HG02884 (cell line): ENCODE measurements at regions not wholly inside any gene's neighbourhood (a gene's known extent, or its start where the extent isn't known, plus 50 kb on each side); places are given as distances from the start of the nearest gene placed in this dataset.

ENCODE experiments used
- ATAC-seq: cut with Tn5 transposase; IDR thresholded peaks from one replicate; pipeline ENCODE4 v1.9.1; 2021; ENCODE audit warnings: mild to moderate bottlenecking, moderate library complexity; ENCODE audit not compliant: unreplicated experiment

DNA sequence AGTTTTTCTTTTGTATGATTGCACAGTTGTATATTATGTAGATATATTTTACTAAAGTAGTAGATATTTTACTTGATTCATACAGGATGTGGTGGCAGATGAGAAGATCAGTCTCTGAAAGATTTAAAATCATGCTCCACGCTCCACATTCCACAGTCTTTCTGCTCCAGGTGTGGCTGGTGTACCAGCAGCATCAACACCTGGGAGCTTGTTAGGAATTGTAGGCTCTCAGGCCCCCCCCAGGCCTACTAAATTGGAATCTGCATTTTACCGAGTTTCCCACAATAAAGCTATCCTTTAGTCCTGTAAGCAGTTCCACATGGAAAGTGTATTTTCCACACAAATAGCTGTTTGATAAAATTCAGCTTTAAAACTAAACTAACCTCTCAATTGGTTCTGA lies 537.4 kb downstream of the BCKDHB start:
- ATAC-seq = no peak

DNA sequence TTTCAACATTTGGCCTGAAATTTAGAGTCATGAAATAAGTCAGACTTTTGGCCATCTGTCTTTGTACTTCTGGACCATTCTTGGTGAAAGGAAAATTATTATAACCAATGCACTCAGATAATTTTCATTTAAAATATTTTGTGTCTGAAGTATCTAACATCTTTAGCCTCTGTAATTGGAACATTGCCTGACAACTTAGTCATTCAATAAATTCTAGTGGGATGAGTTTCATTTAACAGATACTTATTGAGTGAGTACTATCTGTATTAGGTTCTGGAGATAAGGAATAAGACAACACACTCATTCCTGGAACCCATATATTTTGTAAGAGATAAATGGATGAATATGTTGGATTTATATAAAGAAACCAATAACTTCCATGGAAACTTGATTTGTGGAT lies 536.0 kb downstream of the BCKDHB start:
- ATAC-seq = no peak

- ATAC-seq = no peak
Measured at GRCh38 chr6:80641591-80641990, 535.1 kb downstream of the BCKDHB start.

DNA sequence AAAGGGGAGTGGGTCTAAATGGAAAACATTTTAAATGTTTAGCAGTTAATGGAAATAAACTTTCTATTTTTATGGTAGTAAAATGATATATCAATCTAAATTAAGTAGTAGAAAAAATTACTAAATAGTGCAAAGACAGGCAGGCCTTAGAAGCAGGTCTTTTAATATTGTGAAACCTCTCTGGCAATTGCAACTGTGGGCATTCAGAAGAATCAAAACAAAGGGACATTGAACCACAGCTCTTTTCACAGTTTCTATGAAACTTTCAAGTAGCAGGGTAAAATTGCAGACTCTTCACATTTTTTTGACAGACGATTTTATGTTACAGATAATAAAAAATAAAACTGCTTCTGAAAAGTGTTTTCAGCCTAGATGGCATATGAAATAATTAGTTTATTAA lies 533.7 kb downstream of the BCKDHB start:
- ATAC-seq = no peak

DNA sequence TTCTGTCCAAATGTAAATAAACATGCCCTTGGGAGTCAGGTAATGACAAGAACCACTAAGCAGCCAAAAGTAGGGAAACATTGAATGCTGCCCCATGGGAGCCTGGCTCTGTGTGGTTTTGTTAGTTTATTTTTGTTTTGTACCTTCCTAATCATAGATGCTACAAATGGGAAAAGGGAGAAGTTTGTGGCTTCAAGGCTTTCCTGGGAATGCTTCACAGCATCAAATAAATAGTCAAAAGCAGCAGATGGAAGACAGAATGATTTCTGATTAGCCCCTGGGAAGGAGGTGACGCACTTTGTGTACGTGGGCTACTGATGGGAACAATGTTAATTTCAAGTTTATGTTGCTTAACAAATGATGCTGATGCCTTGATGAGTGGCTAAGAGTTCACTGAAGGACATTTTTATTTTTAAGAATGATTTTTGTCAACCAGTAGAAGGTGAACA lies 532.7 kb downstream of the BCKDHB start:
- ATAC-seq = no peak

- peak; percentile 87 for ATAC-seq
Measured at GRCh38 chr6:80638213-80639055, 532.0 kb downstream of the BCKDHB start.

DNA sequence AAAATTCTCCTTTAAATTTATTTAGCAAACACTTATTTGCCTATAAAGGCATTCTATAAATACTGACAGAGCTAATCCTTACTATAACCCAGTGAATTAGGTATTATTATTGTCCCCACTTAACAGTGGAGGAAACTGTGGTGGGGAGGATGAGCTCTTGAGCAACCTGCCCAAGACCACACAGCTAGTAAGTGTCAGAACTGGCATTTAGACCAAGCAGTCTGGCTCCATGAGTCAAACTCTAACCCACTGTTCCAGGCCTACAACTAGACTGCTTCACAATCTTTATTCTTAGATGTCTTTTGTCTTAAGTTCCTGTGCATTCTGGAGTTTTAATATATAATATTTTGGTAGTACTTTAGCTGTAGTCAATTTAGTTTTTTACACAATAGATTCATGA lies 530.8 kb downstream of the BCKDHB start:
- ATAC-seq = no peak

DNA sequence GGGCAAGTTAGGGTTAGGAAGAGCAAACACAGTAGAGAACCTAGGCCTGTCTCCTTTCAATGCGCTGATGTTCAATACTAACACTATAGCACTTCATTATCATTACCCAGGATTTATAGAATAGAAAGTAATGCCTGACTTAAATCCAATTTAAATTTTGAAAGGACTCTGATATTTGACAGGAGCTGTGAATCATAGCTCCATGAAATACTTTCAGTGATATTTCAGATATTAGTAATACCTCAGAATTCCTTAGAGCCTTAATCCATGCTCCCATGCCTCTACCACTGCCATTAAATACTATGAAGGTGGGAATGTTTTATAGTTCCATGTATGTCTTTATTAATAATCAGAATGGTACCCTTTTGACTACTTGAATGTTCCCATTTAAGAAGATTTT lies 530.2 kb downstream of the BCKDHB start:
- ATAC-seq = no peak

DNA sequence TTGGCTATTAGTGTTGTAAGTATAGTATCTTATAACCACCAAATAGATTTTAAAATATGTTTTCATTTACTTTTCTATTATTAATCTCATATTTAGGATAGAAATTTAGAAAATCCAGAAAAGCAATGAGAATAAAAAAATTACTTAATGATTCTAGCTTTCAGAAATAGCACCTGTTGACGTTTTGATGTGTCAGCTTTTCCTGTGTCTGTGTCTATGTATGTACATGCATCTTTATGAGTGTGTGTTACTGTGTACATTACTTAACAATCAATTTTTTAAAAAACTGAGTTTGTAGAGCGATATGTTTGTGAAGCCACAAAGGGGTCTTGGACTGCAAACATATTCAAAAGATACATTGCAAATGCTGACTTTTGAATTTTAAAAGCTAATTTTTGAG lies 526.9 kb downstream of the BCKDHB start:
- ATAC-seq = no peak

- ATAC-seq = no peak
Measured at GRCh38 chr6:80625405-80625804, 518.9 kb downstream of the BCKDHB start.

DNA sequence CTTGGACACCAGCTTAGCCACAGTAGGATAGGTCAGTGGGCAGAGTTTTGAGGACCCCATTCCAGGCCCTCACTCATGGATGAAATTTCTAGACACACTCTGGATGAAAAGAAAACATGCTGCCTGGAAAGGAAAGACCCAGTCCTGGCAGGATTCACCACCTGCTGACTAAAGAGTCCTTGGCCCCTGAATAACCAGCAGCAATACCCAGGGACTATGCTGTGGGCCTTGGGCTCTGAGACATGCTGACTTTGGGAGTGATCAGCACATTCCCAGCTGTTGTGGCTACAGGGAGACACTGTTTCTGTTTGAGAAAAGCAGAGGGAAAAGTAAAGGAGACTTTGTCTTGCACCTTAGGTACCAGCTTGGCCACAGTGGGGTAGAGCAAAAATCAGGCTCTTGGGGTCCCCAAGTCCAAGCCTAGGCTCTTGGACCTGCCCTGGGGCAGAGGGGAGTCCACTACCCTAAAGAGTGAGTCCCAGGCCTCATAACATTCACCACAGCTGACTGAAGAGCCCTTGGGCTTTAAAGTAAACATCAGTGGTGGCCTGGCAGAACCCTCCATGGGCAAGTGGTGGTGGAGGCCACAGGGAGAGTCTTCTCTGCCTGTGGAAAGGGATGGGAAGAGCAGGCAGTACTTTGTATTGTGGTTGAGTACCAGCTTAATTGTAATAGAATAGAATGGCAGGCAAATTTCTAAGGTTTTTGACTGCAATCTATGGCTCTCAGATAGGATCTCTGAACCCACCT lies 516.8 kb downstream of the BCKDHB start:
- ATAC-seq = no peak

DNA sequence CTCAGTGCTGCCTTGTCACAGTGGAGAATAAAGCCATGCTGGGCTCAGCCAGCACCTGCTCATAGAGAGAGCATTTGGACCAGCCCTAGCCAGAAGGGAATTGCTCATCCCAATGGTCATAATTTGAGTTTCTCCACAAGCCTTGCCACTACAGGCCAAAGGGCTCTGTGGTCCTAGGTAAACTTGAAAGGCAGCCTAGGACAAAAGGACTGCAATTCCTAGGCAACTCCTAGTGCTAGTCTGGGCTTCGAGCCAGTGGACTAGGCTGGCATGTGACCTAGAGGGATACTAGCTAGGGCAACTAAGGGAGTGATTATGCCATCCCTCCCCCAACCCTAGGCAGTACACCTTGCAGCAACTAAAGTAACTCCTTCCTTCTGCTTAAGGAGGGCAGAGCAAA lies 516.2 kb downstream of the BCKDHB start:
- ATAC-seq = no peak

GRCh38 chr6:80618953-80619352 lies 512.5 kb downstream of the BCKDHB start:
- ATAC-seq = no peak

DNA sequence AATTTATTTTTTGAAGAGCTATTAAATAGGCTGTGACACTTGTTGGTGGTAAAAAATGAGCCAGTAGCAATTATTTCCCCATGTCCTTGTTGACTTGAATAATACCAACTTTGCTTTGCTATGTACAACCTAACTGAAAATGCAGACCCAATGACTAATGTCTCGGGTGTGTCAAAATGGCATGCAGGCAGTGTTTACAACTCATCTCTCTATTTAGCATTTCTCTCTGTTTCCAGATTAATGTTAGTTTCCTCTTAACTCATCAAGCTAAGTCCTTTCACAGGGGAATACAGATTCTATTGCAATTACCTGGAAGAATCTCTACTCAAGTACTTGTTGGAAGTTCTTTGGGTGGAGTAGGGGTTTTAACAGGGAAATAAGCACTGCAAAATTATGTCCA lies 504.4 kb downstream of the BCKDHB start:
- ATAC-seq = no peak

GRCh38 chr6:80608881-80609280 lies 502.4 kb downstream of the BCKDHB start:
- ATAC-seq = no peak

DNA sequence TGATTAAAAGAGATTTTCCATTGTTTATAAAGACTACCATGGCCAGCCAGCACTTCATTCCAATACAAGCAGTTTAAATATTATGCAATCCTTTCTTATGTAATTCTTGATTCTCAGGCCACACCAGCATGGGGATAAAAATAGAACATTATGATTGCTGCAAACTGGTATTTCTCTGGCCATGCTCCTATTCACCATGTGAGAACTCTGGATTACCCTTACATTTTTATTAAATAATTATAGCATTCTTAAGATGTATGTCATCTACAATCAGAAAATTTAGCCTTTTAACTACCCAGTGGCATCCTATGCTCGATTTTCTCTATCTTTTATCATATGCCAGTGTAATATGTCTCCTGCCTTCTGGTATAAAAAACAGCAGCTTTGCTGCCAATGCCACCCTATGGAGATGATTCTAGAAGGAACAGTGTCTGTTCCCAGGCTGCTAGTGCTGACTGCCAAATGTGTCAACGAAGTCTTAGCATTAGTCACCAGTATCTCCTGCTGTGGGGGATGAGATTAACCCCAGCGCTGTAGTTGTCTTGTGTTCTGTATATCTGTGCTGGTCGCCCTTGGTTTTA lies 501.4 kb downstream of the BCKDHB start:
- ATAC-seq = no peak

DNA sequence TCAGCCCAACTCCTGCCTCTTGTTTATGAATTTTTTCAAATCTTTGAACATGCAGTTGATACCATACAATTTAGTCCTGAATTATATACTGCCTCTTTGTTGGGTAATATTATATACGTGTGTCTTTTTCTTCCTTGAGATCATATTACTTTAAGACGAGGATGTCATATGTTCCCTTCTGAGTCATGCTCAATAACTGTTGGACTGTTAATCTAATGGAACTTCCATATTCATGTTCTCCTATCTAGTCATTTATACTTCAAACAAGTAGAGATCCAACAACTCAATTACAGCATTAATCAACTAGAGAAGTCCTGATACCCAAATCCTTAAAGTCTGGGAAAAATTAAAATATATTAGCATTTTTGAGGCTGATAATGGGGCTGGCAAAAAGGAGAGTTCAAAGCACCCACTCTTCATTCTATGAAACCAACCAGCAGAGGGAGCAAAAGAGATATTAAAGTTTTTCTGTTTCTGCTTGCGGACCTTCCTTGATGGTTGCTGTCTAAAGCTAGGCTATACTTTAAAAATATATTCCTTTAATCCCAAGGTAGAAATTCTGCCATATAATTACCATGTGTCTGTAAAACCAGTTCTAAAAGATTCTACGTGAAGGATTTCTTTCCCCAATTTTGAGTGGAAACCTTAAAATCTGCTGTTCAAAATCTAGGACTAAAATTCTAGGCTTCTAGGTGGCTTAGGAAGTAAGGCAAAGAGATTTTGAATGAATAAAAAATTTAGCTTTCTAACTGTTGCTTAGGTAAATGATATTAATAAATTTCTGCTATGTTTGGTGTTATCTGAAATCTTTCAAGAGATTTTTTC lies 498.9 kb downstream of the BCKDHB start:
- peak; percentile 92 for ATAC-seq

GRCh38 chr6:80603679-80604078 lies 497.2 kb downstream of the BCKDHB start:
- ATAC-seq = no peak

DNA sequence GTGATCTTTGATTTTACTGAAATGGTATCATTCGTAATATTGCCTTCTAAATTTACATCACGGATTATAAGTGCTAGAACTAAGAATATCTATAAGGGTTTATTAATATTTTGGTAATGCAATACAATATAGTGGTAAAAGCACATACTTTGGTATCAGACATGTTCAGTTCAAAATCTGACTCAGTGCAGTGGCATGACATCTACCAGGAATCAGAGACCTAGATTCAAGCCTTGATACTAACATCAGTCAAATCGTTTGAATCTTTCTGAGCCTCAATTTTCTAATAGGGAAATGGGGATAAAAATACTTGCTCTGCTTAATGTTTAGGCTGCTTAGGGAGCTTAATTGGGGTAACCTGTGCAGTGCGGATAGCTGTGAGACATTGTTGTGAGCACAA lies 488.0 kb downstream of the BCKDHB start:
- ATAC-seq = no peak

DNA sequence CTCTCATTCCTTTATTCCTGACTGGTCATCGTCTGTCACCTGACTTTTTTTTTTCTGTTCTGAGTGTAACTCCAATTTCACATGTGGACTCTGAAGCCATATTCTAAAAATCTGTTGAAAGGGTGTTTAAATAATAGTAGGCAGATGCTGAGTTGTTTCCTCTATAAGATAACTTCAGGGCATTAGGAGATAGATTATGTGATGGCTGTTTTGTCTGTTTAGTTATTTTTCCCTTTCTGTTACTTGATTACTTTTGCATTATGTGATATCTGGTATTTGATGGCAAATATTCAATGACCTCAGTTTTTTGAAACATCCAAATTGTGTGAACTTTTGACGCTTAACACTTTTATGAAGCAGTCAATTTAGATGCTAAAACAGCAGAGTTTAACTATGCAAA lies 486.0 kb downstream of the BCKDHB start:
- ATAC-seq = no peak

GRCh38 chr6:80586242-80586641 lies 479.8 kb downstream of the BCKDHB start:
- ATAC-seq = no peak
